ENCODE measurements at regions not wholly inside any gene's neighbourhood (a gene's known extent, or its start where the extent isn't known, plus 50 kb on each side); places are given as distances from the start of the nearest gene placed in this dataset.

DNA sequence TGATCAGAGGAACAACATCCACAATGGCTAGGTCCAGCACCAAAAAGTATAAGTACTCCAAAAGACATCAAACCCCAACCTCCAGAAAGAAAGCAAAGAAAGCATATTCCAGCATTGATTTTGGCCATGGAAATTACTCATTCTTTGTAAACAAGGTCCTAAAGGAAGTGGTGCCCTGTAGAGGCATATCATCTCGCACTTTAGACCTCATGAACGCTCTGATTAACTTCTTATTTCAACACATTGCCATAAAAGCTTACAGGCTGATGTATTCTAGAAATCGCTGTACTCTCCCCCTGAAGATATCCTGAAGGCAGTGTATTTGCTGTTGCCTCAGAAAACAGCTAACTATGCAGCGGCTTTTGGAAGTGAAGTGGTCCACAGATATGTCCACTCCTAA, 82.7 kb upstream of the TNPO1 start:
- TF ChIP-seq, protein P1, sequence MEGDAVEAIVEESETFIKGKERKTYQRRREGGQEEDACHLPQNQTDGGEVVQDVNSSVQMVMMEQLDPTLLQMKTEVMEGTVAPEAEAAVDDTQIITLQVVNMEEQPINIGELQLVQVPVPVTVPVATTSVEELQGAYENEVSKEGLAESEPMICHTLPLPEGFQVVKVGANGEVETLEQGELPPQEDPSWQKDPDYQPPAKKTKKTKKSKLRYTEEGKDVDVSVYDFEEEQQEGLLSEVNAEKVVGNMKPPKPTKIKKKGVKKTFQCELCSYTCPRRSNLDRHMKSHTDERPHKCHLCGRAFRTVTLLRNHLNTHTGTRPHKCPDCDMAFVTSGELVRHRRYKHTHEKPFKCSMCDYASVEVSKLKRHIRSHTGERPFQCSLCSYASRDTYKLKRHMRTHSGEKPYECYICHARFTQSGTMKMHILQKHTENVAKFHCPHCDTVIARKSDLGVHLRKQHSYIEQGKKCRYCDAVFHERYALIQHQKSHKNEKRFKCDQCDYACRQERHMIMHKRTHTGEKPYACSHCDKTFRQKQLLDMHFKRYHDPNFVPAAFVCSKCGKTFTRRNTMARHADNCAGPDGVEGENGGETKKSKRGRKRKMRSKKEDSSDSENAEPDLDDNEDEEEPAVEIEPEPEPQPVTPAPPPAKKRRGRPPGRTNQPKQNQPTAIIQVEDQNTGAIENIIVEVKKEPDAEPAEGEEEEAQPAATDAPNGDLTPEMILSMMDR (IDR thresholded peaks at IDR 0.05; ENCODE audit: insufficient read depth, missing control alignments), result no peak
- FAIRE-seq (no peak), DNase-seq (ENCODE audit: insufficient read length, low spot score) (no peak)

DNA sequence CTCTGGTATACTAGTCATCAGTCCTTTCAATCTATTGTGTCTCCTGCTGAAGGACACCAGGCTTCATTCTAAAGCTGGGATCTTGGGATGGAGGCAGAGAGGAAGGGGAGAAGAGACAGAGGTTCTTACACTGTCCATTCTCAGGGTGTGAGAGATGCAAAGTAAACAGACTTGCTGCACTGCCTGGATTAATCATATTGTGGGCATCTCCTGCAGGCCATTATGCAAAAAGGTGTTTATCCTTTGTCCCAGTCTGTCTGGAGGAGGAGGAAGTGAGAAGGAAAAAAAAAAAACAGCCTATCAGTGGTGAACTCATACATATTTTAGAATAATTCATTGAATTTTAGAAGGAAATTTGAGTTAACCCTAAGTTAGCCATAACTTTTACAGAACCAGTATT, 92.9 kb upstream of the TNPO1 start:
- DNase-seq (ENCODE audit: insufficient read length, low spot score) (no peak), FAIRE-seq (no peak)

DNA sequence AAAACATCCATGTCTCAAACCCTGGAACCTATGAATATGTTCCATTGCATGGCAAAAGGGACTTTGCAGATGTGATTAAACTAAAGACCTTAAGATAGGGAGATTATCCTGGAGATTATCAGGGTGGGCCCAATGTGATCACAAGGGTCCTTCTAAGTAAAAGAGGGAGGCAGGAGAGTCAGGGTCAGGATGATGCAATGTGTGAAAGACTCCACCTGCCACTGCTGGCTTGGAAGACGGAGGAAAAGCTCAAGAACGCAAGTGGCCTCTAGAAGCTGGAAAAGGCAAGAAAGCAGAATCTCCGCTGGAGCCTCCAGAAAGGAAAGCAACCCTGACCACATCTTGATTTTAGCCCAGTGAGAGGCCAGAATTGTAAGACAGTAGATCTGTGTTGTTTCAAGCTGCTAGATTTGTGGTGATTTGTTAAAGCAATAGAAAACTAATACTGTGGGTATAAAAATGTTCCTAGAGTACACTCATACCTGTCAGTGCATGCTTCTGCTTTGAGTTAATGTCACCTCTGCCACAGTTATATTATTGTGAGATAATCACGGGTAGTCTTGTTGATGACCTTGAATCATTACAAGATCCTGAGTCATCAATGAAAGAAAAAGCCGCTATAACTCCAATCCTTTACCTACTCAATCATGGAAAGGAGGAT, 93.5 kb upstream of the TNPO1 start:
- no peak for DNase-seq (ENCODE audit: insufficient read length, low spot score)
- FAIRE-seq, result peak; percentile 86
- TF ChIP-seq, protein P1 (IDR thresholded peaks at IDR 0.05; ENCODE audit: insufficient read depth, missing control alignments), result no peak

More for the DNA sequence above, 92.9 kb upstream of the TNPO1 start:
- TF ChIP-seq, protein P1 (IDR thresholded peaks at IDR 0.05; ENCODE audit: insufficient read depth, missing control alignments), result no peak

DNA sequence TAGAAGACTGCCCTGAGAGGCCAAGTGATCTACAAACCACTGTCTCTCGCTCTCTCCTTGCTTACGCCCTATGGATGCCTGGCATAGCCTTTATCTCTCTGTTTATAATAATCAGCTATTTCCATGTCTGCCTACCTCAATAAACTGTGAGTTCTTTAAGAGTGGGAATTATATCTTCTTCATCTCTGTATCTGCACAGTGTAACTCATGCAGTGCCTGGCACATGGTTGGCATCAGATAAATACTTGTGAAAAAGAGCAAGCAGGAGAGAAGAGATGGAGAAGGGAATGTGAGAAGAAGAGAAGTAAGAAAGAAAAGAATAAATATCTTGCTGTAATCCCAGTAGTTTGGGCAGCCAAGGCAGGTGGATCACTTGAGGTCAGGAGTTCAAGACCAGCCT, 94.6 kb upstream of the TNPO1 start:
- TF ChIP-seq, protein P1 (IDR thresholded peaks at IDR 0.05; ENCODE audit: insufficient read depth, missing control alignments), result no peak
- FAIRE-seq (no peak), DNase-seq (ENCODE audit: insufficient read length, low spot score) (no peak)

DNA sequence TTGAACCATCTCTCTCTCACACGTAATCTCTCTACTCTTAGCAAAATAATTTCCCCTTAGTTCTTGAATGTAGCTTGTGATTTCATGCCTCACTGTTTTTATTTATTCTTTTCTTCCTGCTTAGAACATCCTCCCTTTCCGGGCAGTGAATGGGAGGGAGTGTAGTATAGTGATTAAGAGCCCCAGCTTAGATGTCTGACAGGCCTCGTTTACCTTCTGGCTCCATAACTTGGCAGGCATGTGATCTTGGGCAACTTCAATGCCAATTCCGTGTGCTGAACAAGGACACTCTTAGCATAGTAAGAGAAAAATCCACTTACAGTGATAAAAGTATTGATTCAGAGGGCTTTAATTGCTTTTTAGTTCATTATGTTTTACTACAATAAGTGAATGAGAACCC, 96.3 kb upstream of the TNPO1 start:
- TF ChIP-seq, protein P1 (IDR thresholded peaks at IDR 0.05; ENCODE audit: insufficient read depth, missing control alignments), result no peak
- FAIRE-seq (no peak), DNase-seq (ENCODE audit: insufficient read length, low spot score) (no peak)

DNA sequence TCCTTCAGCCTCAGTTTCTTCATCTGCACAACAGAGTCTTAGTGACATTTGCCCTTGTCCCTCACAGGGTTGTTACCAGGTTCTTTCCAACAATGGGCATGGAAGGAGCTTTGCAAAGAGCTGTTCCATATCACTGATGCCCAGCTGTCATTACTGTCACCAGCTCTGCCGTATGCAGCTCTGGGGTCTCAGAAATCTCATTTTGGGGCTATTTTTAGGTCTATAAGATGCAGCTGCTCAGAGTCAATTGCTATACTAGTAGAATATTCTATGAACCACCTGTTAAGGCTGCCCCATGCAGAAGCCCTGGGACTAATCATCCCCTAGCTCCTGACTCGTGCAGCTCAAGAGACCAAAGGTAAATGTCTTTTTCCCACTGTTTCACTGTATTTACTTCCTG, 105.1 kb upstream of the TNPO1 start:
- FAIRE-seq (no peak), DNase-seq (ENCODE audit: insufficient read length, low spot score) (no peak)
- TF ChIP-seq, protein P1 (IDR thresholded peaks at IDR 0.05; ENCODE audit: insufficient read depth, missing control alignments), result no peak

DNA sequence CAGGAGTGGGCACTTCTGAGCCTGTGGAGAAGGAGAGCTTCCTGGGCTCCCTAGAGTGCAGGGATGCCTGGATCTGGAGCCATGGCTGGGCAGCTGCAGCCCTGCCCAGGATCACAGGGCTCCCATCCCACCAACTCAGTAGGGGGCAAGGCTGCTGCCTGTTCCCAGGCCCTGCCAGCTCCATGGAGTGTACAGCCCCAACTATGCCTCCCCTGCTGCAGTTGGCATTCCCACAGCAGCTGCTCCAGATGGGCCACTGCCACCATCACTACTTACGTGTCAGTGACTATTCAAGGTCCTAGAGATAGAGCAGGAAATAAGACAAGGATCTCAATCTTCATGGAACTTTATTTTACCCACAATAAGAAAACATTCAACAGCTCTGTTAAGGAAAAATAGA, 107.1 kb upstream of the TNPO1 start:
- TF ChIP-seq, protein P1 (IDR thresholded peaks at IDR 0.05; ENCODE audit: insufficient read depth, missing control alignments), result no peak
- FAIRE-seq, result no peak
- DNase-seq (ENCODE audit: insufficient read length, low spot score), result no peak
